ENCODE measurements at regions not wholly inside any gene's neighbourhood (a gene's known extent, or its start where the extent isn't known, plus 50 kb on each side); places are given as distances from the start of the nearest gene placed in this dataset.
"Not testable (repeated sequence)": the region's sequence is repeated elsewhere in the genome, so short reads cannot be mapped to it uniquely, and the experiment has no call there.

GRCh38 chr6:14772188-14772587, 473.7 kb upstream of the JARID2 start:
- H3K9me3 Mint-ChIP-seq (ENCODE audit: unreplicated experiment), result no peaks in the 10 kb centered on the region
- H3K27me3 Mint-ChIP-seq (ENCODE audit: unreplicated experiment), result no peaks in the 10 kb centered on the region
- no peak for TF ChIP-seq CTCF (IDR thresholded peaks at IDR 0.05)
- no peak overlapping the region for H3K27ac Mint-ChIP-seq (ENCODE audit: unreplicated experiment)
- H3K4me1 Mint-ChIP-seq (ENCODE audit: unreplicated experiment), result peaks cover 14% of the 10 kb centered on the region
- no peak for DNase-seq (ENCODE audit: extremely low spot score, unreplicated experiment)
- no peak overlapping the region for H3K4me3 Mint-ChIP-seq (ENCODE audit: unreplicated experiment)
- no peaks in the 10 kb centered on the region for H3K36me3 Mint-ChIP-seq (ENCODE audit: unreplicated experiment)

- Mint-ChIP-seq H3K9me3 (ENCODE audit: unreplicated experiment) (no peaks in the 10 kb centered on the region), H3K27me3 (ENCODE audit: unreplicated experiment) (no peaks in the 10 kb centered on the region), H3K4me1 (ENCODE audit: unreplicated experiment) (peaks cover 15% of the 10 kb centered on the region), H3K4me3 (ENCODE audit: unreplicated experiment) (no peak overlapping the region), H3K27ac (ENCODE audit: unreplicated experiment) (no peak overlapping the region), H3K36me3 (ENCODE audit: unreplicated experiment) (no peaks in the 10 kb centered on the region)
- no peak for DNase-seq (ENCODE audit: extremely low spot score, unreplicated experiment)
- no peak for TF ChIP-seq CTCF (IDR thresholded peaks at IDR 0.05)
Measured at GRCh38 chr6:14775528-14775927, 470.3 kb upstream of the JARID2 start.

GRCh38 chr6:14776307-14776706, 469.6 kb upstream of the JARID2 start:
- H3K27ac Mint-ChIP-seq (ENCODE audit: unreplicated experiment), result no peak overlapping the region
- H3K36me3 Mint-ChIP-seq (ENCODE audit: unreplicated experiment), result no peaks in the 10 kb centered on the region
- no peak for TF ChIP-seq CTCF (IDR thresholded peaks at IDR 0.05)
- H3K4me3 Mint-ChIP-seq (ENCODE audit: unreplicated experiment), result no peak overlapping the region
- no peak for DNase-seq (ENCODE audit: extremely low spot score, unreplicated experiment)
- no peaks in the 10 kb centered on the region for H3K27me3 Mint-ChIP-seq (ENCODE audit: unreplicated experiment)
- H3K4me1 Mint-ChIP-seq (ENCODE audit: unreplicated experiment), result peaks cover 9% of the 10 kb centered on the region
- H3K9me3 Mint-ChIP-seq (ENCODE audit: unreplicated experiment), result no peaks in the 10 kb centered on the region

GRCh38 chr6:14781772-14782525, 463.9 kb upstream of the JARID2 start:
- Mint-ChIP-seq H3K27ac (ENCODE audit: unreplicated experiment) (no peak overlapping the region), H3K27me3 (ENCODE audit: unreplicated experiment) (no peaks in the 10 kb centered on the region), H3K4me1 (ENCODE audit: unreplicated experiment) (peaks cover 9% of the 10 kb centered on the region), H3K9me3 (ENCODE audit: unreplicated experiment) (no peaks in the 10 kb centered on the region), H3K36me3 (ENCODE audit: unreplicated experiment) (no peaks in the 10 kb centered on the region), H3K4me3 (ENCODE audit: unreplicated experiment) (no peak overlapping the region)
- TF ChIP-seq CTCF (IDR thresholded peaks at IDR 0.05), result no peak
- no peak for DNase-seq (ENCODE audit: extremely low spot score, unreplicated experiment)

DNA sequence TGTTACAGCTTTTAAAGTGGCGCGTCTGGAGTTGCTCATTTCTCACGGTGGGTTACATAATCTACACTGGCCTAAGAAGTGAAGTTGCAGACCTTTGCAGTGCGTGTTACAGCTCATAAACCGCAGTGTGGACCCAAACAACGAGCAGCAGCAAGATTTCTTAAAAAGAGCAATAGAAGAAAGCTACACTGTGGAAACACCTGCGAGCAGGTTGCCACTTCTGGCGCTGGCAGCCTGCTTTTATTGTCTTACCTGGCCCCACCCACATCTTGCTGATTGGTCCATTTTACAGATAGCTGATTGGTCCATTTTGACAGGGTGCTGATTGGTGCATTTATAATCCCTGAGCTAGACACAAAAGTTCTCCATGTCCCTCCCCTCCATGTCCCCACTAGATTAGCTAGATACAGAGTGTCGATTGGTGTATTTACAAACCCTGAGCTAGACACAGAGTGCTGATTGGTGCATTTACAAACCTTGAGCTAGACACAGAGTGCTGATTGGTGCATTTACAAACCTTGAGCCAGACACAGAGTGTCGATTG, 462.9 kb upstream of the JARID2 start:
- not testable (repeated sequence) for H3K27me3 Mint-ChIP-seq (ENCODE audit: unreplicated experiment); H3K27ac Mint-ChIP-seq (ENCODE audit: unreplicated experiment); H3K9me3 Mint-ChIP-seq (ENCODE audit: unreplicated experiment); H3K4me1 Mint-ChIP-seq (ENCODE audit: unreplicated experiment); H3K36me3 Mint-ChIP-seq (ENCODE audit: unreplicated experiment); DNase-seq (ENCODE audit: extremely low spot score, unreplicated experiment); H3K4me3 Mint-ChIP-seq (ENCODE audit: unreplicated experiment)

All from osteocyte (in vitro differentiated cells).